ENCODE measurements at regions not wholly inside any gene's neighbourhood (a gene's known extent, or its start where the extent isn't known, plus 50 kb on each side); places are given as distances from the start of the nearest gene placed in this dataset.

DNA sequence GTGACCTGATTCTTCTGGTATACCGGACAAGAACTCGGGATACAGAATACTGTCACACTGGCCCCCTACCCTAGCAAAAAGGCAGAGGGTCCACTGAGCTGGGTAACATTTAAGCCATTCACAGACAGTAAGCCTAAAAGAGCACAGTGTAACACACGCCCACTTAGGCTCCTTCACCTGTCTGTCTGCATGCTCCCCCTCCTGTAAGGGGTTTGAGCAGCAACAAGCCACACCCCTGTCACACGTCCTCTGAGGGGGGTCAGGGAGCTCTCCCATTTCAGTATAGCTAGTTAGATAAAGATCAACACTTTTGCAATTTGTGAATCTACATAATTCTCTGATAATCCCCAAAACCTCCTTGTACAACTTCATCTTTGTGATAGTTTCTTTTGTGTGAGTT, 586.3 kb upstream of the LMCD1 start:
- no peak for DNase-seq

DNA sequence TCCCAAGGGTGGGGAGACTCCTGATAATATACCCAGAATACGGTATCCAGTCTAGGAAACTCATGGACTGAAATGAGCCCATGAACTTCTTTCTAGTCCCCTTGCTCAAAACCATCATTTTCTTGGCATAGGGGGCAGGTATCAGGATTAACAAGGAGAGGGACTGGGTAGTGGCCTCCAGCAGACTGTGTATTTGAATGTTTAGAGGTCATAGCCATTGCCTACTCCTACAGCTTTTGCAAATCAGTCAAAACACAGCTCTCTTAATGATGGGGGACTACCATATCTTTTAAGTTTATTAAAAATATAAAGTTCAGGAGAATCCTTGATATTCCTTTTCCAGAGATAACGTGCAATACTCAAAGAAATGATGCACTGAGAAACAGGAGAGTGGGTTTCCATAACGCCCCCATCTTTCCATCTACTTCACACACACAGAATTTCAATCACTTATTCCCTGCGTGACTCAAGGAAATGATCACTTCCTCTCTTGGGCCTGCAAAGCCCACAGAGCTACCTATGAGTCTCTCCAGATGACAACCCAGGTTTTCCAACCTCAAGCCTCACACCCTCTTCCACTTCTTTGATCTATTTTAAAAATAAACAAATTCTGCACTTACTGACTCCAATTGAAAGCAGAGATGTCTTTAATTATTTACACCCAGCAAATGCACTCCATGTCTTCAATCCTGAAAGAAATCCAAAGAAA, 584.0 kb upstream of the LMCD1 start:
- DNase-seq, result no peak

DNA sequence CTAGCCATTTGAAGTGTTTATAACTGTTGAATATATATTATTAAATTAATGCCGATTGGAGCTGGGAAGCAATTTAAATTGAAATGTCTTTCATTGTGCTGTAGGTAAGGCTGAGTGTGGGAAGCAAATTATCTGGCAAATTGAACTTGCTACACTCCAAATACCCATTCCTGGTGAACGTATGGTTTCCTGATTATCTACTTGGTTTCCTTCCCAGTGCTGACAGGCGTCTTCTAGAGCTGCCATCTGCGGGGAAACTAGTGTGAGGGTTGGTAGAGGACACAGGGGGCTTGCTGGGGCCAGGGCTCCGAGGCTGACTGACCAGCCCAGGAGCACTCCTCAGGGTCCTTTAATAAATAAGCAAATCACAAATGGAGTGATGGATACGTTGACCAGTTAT, 581.4 kb upstream of the LMCD1 start:
- no peak for DNase-seq

DNA sequence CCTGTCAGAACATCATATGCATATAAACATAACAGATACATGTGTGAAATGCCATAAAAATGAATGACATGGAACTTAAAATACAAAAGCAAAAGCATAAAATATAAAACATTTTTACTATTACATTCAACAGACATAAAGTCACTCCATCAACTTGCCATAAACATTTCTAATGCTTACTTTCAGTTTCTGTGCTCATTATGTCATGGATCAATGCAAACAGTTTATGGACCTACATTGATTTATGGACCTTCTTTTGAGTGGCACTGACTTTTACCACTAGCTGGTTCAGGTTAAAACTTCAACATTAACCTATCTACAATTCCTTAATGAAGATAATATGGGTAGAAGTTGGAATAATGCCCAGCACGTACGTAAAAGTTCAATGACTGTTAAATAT, 577.4 kb upstream of the LMCD1 start:
- DNase-seq, result no peak

DNA sequence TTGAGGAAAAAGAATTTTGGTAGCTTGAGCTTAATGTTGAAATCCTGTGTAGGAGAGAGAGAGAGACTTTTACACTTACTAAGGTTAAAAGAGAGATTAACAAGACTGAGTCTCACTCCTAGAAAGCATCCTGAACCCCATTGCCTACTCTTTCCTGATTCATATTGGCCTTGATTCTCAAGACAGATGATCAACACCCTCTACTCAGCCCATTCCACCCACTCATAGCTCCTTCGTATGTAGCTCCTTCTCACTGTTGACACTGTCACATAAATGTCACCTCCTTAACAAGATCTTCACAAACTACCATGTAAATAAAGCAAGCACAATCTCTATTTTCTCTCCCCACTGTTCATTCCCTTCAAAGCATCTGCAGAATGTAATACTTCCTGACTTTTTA, 574.6 kb upstream of the LMCD1 start:
- no peak for DNase-seq

DNA sequence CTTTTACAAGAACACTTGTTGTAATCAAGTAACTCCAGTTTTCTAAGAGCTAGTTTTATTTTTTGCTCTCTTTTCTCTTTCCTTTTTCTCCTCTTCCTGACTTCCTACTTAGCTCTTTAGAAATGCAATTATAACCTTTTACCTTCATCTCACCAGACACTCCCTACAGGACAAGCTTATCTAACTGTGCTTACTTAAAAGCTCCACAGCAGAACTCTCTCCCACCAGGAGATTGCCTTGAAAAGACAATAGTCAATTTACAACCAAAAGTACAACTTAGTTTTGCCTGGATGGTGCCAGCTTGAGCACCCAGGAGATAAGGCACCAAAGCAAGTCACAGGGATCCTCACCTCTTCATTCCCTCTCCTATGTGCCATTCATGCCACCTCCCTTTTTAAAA, 573.8 kb upstream of the LMCD1 start:
- no peak for DNase-seq

DNA sequence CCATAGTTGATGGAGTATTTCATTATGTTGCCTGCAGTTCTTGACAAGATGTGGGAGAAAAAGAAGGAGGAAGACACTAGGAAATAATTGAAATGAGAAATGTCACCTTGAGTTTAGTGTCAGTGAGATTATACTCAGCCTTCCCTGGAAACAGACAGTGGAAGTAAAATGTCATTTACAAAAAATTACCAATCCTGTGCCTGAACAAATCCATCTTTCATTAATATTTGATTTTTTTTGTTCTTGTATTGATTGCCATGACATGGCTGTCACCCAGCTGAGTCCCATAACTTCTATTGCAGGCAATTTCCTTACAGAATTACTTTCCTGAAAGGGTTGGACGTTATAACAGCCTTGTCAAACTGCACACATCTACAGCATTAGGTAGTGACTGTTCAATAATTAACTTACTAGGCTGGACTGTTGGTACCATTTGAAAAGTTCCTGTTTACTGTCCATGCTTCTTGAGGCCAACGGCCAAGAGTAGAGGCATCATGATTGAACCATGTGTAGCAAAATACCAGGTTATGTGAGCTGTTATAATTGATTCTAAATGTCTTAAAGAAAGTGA, 572.2 kb upstream of the LMCD1 start:
- no peak for DNase-seq

DNA sequence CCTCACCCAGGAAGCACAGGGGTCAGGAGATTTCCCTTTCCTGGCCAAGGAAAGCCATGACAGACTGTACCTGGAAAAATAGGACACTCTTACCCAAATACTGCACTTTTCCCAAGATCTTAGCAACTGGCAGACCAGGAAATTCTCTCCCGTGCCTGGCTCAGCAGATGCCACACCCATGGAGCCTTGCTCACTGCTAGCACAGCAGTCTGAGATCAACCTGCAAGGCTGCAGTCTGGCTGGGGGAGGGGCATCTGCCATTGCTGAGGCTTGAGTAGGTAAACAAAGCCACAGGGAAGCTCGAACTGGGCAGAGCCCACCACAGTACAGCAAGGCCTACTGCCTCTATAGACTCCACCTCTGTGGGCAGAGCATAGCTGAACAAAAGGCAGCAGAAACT, 567.3 kb upstream of the LMCD1 start:
- DNase-seq, result no peak

DNA sequence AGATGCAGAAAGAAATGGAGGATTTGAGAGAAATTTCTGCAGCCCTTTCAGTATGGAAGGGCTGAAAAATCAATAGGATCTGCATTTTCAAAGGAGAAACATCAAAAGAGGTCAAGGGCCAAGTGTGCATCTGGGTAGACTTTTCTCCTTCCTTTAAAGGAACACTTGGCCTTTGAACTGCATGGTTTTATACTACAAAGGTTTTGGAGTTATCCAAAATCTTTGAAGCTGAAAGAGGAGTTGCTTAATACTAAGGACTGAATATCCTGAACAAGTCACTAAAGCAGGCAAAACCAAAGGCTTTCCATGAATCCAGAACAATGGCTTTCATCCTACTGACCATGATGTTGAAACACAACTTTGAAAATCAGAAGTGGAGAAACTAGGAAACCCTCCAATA, 553.7 kb upstream of the LMCD1 start:
- DNase-seq, result no peak

DNA sequence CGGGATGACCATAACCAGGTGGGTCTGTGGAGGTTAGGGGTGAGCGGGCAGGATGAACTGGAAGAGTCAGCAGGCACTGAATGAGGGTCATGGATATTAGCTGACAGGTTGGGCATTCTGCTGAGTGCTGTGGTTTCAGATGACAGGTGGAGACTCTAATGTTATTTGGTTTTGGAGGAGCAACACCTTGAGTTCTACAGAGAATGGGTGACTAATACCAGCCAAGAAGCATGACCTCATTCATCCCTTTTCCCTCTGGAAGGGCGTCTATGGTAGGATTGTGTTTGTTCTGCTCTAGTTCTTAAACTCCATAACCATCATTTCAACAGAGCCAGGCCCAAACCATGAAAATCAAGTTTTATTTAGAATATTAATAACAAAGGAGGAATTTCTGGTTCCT, 550.7 kb upstream of the LMCD1 start:
- DNase-seq, result no peak

DNA sequence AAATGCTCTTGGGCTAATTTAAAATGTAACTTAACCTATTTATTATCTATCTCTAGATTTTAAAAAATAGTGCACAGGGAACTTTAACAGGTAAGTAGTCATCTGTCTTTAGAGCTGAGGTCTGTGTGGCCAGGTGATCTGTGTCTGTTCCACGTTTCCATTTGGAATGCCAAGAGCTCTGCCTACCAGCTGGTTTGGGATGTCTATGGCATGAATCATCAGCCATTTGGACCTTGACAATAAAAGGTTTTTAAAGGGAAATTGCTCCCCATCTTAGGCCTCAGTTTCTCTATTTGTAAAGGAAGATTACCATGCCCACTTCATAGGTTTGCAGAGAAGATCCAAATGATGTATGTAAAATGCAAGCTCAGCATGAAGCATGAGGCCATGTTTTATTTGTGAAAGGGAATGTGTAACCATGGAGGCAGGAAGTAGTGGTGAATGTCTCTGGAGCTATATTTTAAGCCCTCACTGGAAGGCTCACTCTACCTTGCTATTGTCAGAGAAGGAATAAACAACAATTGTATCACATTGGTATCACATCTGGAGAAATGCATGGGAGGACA, 548.1 kb upstream of the LMCD1 start:
- DNase-seq, result no peak

DNA sequence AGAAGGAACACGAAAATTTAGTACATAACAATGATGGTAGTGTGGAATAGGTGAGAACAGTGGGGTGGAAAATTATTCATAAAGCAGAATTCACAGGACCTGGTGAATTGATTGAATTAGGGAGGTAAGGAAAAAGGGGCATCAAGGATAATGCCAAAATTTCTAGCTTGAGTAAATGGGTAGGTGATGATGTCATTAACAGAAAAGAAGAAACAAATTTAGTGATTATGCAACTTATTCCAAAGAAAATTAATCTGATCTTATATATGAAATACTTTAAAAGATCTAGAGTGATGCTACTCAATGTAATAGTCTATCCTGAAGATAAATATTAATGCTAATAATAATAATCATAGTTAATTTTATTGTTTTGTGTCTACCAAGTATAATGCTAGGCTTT, 544.6 kb upstream of the LMCD1 start:
- DNase-seq, result no peak

DNA sequence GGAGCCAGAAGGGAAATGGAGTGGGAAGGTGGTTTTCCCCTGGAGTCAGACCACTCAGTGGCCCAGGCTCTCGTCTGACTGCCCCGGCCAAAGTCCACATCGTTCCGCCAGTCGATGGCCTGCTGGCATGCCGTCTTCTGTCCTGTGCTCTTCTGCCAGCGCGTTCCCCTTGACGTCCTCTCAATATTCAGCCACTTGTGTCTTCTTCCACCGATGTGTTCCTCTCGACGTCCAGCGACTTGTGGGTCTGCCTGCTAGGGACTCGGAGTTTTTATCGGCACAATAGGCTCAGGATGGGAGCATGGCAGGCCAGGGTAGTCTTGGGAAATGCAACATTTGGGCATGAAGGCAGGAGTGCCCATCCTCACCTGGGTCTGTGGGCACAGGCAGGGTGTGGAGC, 542.5 kb upstream of the LMCD1 start:
- DNase-seq, result no peak

DNA sequence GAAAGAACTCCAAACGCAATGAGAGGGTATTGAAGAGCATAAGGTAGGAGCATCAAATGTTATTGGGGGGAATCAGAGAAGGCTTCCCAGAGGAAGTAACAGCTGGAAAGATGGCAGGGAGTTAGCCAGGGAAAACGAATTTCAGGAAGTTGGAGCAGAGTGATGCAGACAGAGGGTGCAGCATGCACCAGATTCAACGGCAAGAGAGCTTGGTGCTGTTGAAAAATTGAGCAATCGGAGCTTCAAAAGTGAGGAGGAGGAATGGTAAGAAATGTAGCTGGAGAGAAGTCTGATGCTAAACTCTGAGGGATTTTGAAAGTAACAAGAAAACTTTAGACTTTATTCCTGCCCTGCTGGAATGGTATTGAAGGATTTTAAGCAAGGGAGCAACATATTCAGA, 541.0 kb upstream of the LMCD1 start:
- no peak for DNase-seq

DNA sequence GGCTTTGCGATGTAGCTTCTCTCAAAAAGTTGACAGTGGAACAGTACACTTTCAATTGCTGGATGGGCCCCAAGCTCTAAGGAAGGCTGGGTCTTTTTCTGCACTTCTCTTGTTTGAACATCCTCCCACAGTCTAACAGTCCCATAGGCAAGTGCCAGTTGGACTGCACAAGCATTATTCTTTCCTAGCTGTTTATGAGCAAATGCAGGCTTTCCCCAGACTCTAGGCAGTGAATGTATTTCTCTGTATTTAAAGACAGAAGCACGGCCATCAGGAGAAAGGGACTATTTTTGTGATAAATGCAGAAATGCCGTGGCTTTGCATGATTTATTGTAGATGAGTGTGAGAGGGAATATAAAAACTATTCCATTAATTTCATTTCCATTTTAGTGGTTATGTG, 539.3 kb upstream of the LMCD1 start:
- DNase-seq, result no peak

DNA sequence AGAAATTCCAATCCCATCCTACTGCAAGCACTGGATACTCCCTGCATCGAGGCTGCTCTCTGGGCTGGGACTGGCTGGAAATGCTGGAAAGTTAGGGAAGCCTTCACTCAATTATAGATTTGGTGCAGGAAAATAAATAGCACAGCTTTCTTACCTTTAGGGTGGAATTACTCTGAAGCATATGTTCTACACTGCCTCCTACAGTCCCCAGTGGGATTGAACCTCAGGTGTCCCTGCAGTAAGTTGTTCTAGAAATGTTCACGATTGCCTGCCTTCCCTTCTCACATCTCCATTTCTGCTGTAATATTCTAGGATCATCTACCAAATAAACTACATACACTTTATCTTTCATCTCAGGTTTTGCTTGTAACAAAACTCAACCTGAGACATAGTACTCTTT, 536.7 kb upstream of the LMCD1 start:
- DNase-seq, result no peak

DNA sequence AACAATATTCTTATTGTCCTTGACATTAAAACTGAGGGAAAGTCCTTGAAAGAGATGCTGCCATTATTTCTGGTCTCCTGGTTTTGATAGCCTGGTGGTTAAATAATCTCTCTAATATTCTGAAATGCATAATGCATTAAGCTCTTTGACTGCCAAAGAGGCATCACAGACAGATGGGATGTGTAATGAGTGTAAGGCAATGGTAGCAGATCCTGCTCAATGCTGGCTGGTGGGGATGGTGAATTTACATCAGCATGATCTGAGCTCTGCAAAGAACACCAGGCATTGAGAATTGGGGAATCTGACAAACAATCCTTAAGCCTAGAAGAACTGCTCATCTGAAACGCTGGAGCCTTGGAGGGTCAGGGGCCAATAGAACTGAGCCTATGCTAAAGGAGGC, 528.6 kb upstream of the LMCD1 start:
- no peak for DNase-seq

DNA sequence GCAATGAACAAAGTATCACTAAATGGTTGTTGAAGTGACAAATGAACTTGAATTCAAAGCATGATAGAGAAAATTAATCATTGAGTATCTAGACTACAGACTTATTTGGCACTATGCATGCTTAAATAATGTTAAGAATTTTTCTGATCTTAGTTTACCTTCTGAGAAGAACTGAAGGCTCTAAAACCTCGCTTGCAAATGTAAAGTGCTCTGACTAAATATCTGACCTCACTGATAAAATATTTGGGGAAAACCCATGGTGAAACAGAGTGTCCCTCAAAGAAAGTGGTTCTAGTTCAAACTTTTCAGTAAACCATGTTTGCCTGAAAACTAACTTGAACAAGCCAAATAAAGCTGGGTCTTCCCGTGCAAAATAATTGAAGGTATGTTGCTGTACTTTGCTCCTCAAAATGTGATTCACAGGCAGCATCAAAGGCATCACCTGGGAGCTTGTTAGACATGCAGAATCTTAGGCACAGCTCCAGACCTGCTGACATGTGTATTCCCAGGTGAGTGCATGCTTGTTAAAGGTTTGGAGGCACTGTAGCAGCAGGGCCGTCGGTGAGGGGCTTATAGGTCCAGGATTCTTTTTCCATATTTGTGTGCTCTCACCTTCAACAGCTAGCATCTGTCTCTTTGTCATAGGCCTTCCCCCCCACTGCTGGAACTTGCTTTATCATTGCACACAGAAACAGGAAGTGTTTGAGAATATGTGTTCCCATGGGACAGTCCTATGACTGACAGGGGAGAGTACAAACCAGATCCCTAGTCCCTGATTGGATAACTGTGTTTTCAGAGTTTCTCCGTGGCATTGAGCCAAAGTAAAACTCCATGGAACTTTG, 524.2 kb upstream of the LMCD1 start:
- DNase-seq, result no peak

DNA sequence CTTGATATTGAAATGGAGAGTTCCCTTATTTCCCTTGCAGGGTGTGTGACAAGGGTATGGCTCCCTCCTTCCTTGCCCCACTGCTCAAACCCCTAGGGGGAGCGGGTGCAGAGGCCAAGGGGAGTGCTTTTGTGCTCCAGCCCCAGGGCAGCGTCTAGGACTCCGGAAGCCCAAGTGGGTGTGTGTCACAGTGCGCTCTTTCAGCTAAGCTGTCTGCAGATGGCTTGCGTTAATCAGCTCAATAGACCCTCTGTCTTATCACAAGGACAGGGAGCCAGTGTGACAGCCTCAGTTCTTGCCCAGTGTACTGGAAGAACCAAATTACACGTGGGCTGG, 523.6 kb upstream of the LMCD1 start:
- no peak for DNase-seq

DNA sequence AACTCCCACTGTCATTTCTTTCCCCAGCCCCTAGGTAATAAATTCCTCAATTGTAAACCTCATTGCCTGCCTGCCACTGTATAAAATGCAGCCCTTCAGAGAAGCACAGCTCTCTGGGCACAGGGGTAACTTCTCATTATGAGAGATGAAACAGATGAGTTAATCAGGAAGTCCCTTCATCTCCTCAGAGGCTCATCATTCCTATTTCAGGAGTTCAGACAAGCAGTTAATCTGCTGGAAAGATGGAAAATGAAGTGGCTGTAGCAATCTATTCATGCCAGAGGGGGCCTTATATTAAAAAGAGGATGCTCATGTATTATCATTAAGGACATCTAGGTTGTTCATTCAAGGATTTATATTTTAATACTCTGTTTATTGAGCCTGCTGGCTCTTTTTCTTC, 519.5 kb upstream of the LMCD1 start:
- no peak for DNase-seq

DNA sequence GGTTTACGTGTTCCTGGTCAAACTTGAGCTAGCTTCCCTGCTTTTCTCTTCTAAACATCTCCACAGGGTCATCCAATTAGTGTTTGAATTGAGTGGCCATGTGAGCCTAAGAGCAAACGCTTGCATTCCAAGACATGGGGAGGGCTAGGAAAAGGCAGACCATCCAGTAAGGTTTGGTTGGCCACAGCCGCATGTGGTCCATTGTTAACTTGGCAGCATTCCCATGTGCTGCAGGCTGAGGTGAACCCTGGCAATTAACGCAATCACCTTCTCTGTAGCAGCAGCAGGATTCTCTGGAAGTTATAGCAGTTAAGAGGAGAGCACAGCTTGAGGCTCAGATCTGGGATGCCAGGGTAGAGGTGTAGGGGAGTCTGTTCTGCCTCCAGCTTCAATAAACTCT, 502.2 kb upstream of the LMCD1 start:
- no peak for DNase-seq

DNA sequence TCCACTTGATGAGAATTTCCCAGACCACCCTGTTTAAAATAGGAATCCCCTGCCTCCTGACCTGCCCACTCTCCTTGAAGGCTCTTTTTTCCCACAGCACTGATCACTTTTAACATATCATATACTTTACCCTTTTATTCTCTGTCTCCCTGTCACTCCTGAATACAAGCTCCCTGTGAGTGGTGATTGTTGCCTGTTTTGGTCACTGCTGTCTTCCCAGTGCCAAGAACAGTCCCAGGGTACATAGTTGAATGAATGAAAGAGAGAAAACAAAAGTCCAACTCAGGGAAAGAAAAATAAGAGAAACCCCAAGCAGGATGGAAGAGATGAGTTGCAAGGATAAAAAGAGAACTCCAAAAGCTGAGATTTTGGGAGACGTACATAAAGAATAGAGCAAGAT, 500.3 kb upstream of the LMCD1 start:
- DNase-seq, result no peak

DNA sequence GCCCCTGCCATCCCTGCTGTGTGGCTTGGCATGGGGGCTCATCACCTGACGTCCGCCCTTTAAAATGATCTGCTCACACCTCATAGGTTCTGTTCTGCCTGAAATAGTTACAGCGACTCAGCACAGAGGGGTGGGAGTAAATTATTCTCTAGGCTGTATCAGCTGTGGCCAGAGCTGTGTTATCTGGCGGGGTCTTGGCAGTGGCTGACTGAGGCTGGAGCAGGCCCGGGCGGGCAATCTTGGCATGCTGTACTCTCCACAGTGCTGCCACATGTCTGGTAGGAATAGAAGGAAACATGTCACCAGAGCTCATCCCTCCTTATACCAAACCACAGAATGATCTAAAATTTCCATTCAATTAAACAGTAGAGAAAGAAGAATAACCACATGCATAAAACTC, 499.9 kb upstream of the LMCD1 start:
- DNase-seq, result no peak

DNA sequence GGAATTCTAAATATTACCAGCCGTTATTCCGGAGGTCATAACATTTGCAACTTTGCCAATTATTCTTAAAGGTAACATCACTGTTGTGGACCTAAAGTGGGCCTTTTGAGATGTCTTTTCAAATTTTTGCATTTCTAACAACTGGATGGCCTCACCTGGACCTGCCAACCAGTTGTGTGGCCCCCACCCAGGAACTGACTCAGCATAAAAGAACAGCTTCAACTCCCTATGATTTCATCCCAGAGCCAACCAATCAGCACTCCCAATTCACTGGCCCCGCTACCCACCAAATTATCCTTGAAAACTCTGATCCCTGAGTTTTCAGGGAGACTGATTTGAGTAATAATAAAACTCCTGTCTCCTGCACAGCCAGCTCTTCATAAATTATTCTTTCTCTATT, 489.7 kb upstream of the LMCD1 start:
- no peak for DNase-seq

Measured in CD4-positive, alpha-beta T cell treated with Interleukin-15 for 1 hour (primary cell).